AG09309 (cell line): ENCODE measurements at regions not wholly inside any gene's neighbourhood (a gene's known extent, or its start where the extent isn't known, plus 50 kb on each side); places are given as distances from the start of the nearest gene placed in this dataset.

Experiments used
- DNase-seq: peaks from one replicate; pipeline ENCODE4 v3.0.0-alpha.2; 2010; ENCODE audit warnings: low read depth
- H3K4me3 ChIP-seq: 2 replicates; pipeline ENCODE4 v1.5.1; 2011; ENCODE audit warnings: mild to moderate bottlenecking, low read depth, low read length, moderate library complexity; ENCODE audit not compliant: control insufficient read depth
- CTCF ChIP-seq: IDR thresholded peaks from 2 replicates; pipeline ENCODE4 v1.5.1; 2011; ENCODE audit warnings: mild to moderate bottlenecking, low read depth, low read length, inconsistent platforms; ENCODE audit not compliant: insufficient read depth, control insufficient read depth; ENCODE audit errors: missing control alignments

- no peak for DNase-seq
- no peak overlapping the region for H3K4me3 ChIP-seq
- no peak for TF ChIP-seq CTCF
Observed at GRCh38 chr18:40072761-40073160, 1882.3 kb upstream of the PIK3C3 start.

GRCh38 chr18:40066368-40066767 is 1888.7 kb upstream of the PIK3C3 start:
- TF ChIP-seq CTCF: no peak
- DNase-seq: no peak
- H3K4me3 ChIP-seq: no peak overlapping the region

- no peak for TF ChIP-seq CTCF
- no peak for DNase-seq
- H3K4me3 ChIP-seq: no peak overlapping the region
Observed at GRCh38 chr18:40063488-40063887, 1891.5 kb upstream of the PIK3C3 start.

- TF ChIP-seq CTCF: no peak
- no peak for DNase-seq
- no peak overlapping the region for H3K4me3 ChIP-seq
Observed at GRCh38 chr18:40061086-40061485, 1893.9 kb upstream of the PIK3C3 start.

GRCh38 chr18:40060562-40060961 is 1894.5 kb upstream of the PIK3C3 start:
- DNase-seq: no peak
- no peak for TF ChIP-seq CTCF
- no peak overlapping the region for H3K4me3 ChIP-seq

- DNase-seq: no peak
- H3K4me3 ChIP-seq: no peak overlapping the region
- no peak for TF ChIP-seq CTCF
Observed at GRCh38 chr18:40058811-40059570, 1896.0 kb upstream of the PIK3C3 start.
